ENCODE measurements at regions not wholly inside any gene's neighbourhood (a gene's known extent, or its start where the extent isn't known, plus 50 kb on each side); places are given as distances from the start of the nearest gene placed in this dataset.

GRCh38 chr11:57124505-57124904, 57.2 kb upstream of the LRRC55 start:
- TF ChIP-seq CTCF (conservative IDR thresholded peaks at IDR 0.05) (no peak), ZFX (IDR thresholded peaks at IDR 0.05) (no peak)

All from C4-2B (cell line).